K562 (cell line): ENCODE measurements at regions not wholly inside any gene's neighbourhood (a gene's known extent, or its start where the extent isn't known, plus 50 kb on each side); places are given as distances from the start of the nearest gene placed in this dataset.

Experiments
- ATAC-seq: fragments of 200-7000 bp; cut with Tn5 transposase; 3 replicates; pipeline ENCODE4 v1.9.1; 2020; ENCODE audit warnings: moderate library complexity
- BruUV-seq: library from RNA; stranded (reverse); fragments of 400-500 nt; replicated peaks from 2 replicates; lab custom pipeline; 2021; lab: Mats Ljungman, UMichigan
- CTCF ChIA-PET: fragments of 300-600 bp; formaldehyde crosslinking; extraction: SDS; loops from one replicate; lab custom pipeline; 2021; ENCODE audit warnings: low intra/inter-chr PET ratio; lab: Yijun Ruan, JAX
- POLR2A ChIA-PET: fragments of 300-600, 350-650 bp; sonication (Branson Sonifier 250); formaldehyde crosslinking; extraction: SDS; loops from one replicate; lab custom pipeline; 2021; ENCODE audit warnings: antibody characterized with exemption, inconsistent platforms; lab: Yijun Ruan, JAX
- DNase-seq, 4 experiments: peaks; one replicate each; pipeline versions ENCODE4 v3.0.0 to v3.0.0-alpha.2; 2011 to 2018; ENCODE audit warnings: low spot score in 3 of 4, mixed read lengths in 3 of 4; ENCODE audit errors: extremely low read depth in 1 of 4
- FAIRE-seq: peaks from 2 replicates; lab custom pipeline; 2011; peaks lifted over from hg19 to GRCh38; lab: Jason Lieb, UNC
- H2AFZ ChIP-seq: 2 replicates; pipeline ENCODE4 v1.6.0; 2011; ENCODE audit warnings: low read depth, low read length, control low read depth, inconsistent platforms
- H3K27ac ChIP-seq: fragments of 200-600 bp; 3 replicates; pipeline ENCODE4 v1.8.0; 2011; ENCODE audit warnings: low read depth, mild to moderate bottlenecking, control low read depth, inconsistent platforms, low read length, moderate library complexity, mixed read lengths; ENCODE audit errors: extremely low read depth
- H3K27me3 ChIP-seq, 2 experiments: fragments of 300-600 bp in 1 of 2; 2 replicates in 1 of 2; 3 replicates in 1 of 2; pipeline versions ENCODE4 v1.6.0 to v1.8.0; 2011; ENCODE audit warnings: inconsistent platforms in 2 of 2, low read length in 2 of 2, mild to moderate bottlenecking in 1 of 2, mixed read lengths in 1 of 2, moderate library complexity in 1 of 2; ENCODE audit not compliant: control insufficient read depth in 2 of 2, insufficient read depth in 2 of 2
- H3K36me3 ChIP-seq: fragments of 300-600 bp; 3 replicates; pipeline ENCODE4 v1.8.0; 2011; ENCODE audit warnings: mild to moderate bottlenecking, low read length, inconsistent platforms; ENCODE audit not compliant: control insufficient read depth, insufficient read depth
- H3K4me1 ChIP-seq, 2 experiments: fragments of 200-600 bp in 1 of 2; replicated peaks in 1 of 2; 2 replicates in 1 of 2; 3 replicates in 1 of 2; pipeline versions ENCODE4 v1.5.1 to v1.8.0; 2011; ENCODE audit warnings: inconsistent platforms in 2 of 2, low read length in 2 of 2, mild to moderate bottlenecking in 1 of 2, mixed read lengths in 1 of 2, moderate library complexity in 1 of 2; ENCODE audit not compliant: control insufficient read depth in 2 of 2, insufficient read depth in 2 of 2
- H3K4me2 ChIP-seq: 2 replicates; pipeline ENCODE4 v1.6.1; 2011; ENCODE audit warnings: low read length, control low read depth, inconsistent platforms, mixed read lengths; ENCODE audit not compliant: insufficient read depth
- H3K4me3 ChIP-seq: fragments of 200-600 bp; sonication (generic), shearing (Covaris generic); 2 replicates; pipeline ENCODE4 v1.5.1; 2016; ENCODE audit warnings: control low read depth, inconsistent platforms
- H3K79me2 ChIP-seq: fragments of 200-600 bp; 3 replicates; pipeline ENCODE4 v1.8.0; 2011; ENCODE audit warnings: low read length, inconsistent platforms; ENCODE audit not compliant: control insufficient read depth, insufficient read depth
- H3K9ac ChIP-seq, 2 experiments: 2 replicates each; pipeline versions ENCODE4 v1.6.0 to v1.6.1; 2011; ENCODE audit warnings: low read depth in 2 of 2, low read length in 2 of 2, control low read depth in 1 of 2, inconsistent platforms in 1 of 2, mild to moderate bottlenecking in 1 of 2, mixed read lengths in 1 of 2; ENCODE audit not compliant: insufficient read depth in 1 of 2
- H3K9me1 ChIP-seq: one replicate; pipeline ENCODE4 v1.6.0; 2011; ENCODE audit warnings: inconsistent platforms, mild to moderate bottlenecking, low read length, moderate library complexity; ENCODE audit not compliant: control insufficient read depth, insufficient read depth
- H3K9me3 ChIP-seq: replicated peaks from 2 replicates; pipeline ENCODE4 v1.5.1; 2011; ENCODE audit warnings: low read depth, low read length, inconsistent platforms; ENCODE audit not compliant: control insufficient read depth, insufficient read depth
- H4K20me1 ChIP-seq: replicated peaks from 2 replicates; pipeline ENCODE4 v1.6.1; 2011; ENCODE audit warnings: low read length, inconsistent platforms, mixed read lengths; ENCODE audit not compliant: control insufficient read depth, insufficient read depth
- ASH1L ChIP-seq: fragments of 450-650 bp; IDR thresholded peaks from 2 replicates; pipeline ENCODE4 v1.6.1; 2018; ENCODE audit warnings: borderline replicate concordance, mild to moderate bottlenecking, low read depth; ENCODE audit not compliant: partially characterized antibody
- NFIX ChIP-seq: fragments of 250-450 bp; sonication (Bioruptor Pico); IDR thresholded peaks from 2 replicates; pipeline ENCODE4 v1.4.0; 2020; ENCODE audit warnings: low read depth, mild to moderate bottlenecking, moderate library complexity
- SIN3A ChIP-seq, 2 experiments: fragments of 150-350 bp in 1 of 2; IDR thresholded peaks; 2 replicates each; pipeline ENCODE4 v1.6.1; 2011 to 2016; ENCODE audit warnings: borderline replicate concordance in 2 of 2, low read depth in 2 of 2, low read length in 2 of 2, mild to moderate bottlenecking in 2 of 2, moderate library complexity in 2 of 2; ENCODE audit not compliant: control insufficient read depth in 1 of 2
- STAT6 ChIP-seq: sonication (generic); formaldehyde crosslinking; IDR thresholded peaks from 2 replicates; pipeline ENCODE4 v1.8.1; 2023; ENCODE audit warnings: mild to moderate bottlenecking, missing genetic modification reagents
- ZBTB2 ChIP-seq: fragments of 450-650 bp; IDR thresholded peaks from 2 replicates; pipeline ENCODE4 v1.6.1; 2016; ENCODE audit warnings: antibody characterized with exemption
- whole genome bisulfite sequencing: fragments of 100-300 bp; shearing (Covaris generic); methylation state at CpG from one replicate; pipeline ENCODE4 v1.1.6; 2016; ENCODE audit warnings: low coverage, mixed read lengths; ENCODE audit not compliant: insufficient coverage; ENCODE audit errors: missing lambda C conversion rate; 5-methylcytosine and 5-hydroxymethylcytosine counted together
- in situ Hi-C: fragments of 300-500 bp; cut with MboI; formaldehyde crosslinking; loops from 4 replicates; pipeline ENCODE4 v1.15.0; 2018; ENCODE audit warnings: inconsistent platforms, mixed read lengths
- intact Hi-C: fragments of 100-400 bp; cut with micrococcal nuclease; formaldehyde crosslinking; loops from 2 replicates; pipeline ENCODE4 v1.14.2; 2022

- TF ChIP-seq ASH1L (no peak), NFIX (CRISPR knock-in tag) (no peak), STAT6 (CRISPR knock-in tag) (no peak), ZBTB2 (no peak), SIN3A (IDR thresholded peaks at IDR 0.05; ENCODE audit: borderline replicate concordance in 2 of 2, control insufficient read depth in 1 of 2, low read depth in 2 of 2, low read length in 2 of 2) (no peak)
- no peak for ATAC-seq
- H3K27me3 ChIP-seq = no peaks in the 10 kb centered on the region
- no peaks in the 10 kb centered on the region for H3K9me1 ChIP-seq
- 0% methylated on average over 4 of the region's 4 CpGs for WGBS
- no peak overlapping the region for H2AFZ ChIP-seq
- no peaks in the 10 kb centered on the region for H3K4me1 ChIP-seq
- intact Hi-C loops (no loop called here), in situ Hi-C loops (no loop called here)
- no peak overlapping the region for H3K9ac ChIP-seq
- no peaks in the 10 kb centered on the region for H3K9me3 ChIP-seq
- ChIA-PET POLR2A (no interaction called here), CTCF (no interaction called here)
- no peaks in the 10 kb centered on the region for H3K79me2 ChIP-seq
- no peaks in the 10 kb centered on the region for H4K20me1 ChIP-seq
- no peak for FAIRE-seq
- DNase-seq = no peak
- H3K4me2 ChIP-seq = no peak overlapping the region
- no peak overlapping the region for H3K4me3 ChIP-seq
- H3K27ac ChIP-seq = no peak overlapping the region
- no TSS peak for BruUV-seq
- no peaks in the 10 kb centered on the region for H3K36me3 ChIP-seq
Observed at GRCh38 chr4:59400334-59400733, 1799.8 kb upstream of the ADGRL3 start.
